ENCODE measurements at regions not wholly inside any gene's neighbourhood (a gene's known extent, or its start where the extent isn't known, plus 50 kb on each side); places are given as distances from the start of the nearest gene placed in this dataset.

DNA sequence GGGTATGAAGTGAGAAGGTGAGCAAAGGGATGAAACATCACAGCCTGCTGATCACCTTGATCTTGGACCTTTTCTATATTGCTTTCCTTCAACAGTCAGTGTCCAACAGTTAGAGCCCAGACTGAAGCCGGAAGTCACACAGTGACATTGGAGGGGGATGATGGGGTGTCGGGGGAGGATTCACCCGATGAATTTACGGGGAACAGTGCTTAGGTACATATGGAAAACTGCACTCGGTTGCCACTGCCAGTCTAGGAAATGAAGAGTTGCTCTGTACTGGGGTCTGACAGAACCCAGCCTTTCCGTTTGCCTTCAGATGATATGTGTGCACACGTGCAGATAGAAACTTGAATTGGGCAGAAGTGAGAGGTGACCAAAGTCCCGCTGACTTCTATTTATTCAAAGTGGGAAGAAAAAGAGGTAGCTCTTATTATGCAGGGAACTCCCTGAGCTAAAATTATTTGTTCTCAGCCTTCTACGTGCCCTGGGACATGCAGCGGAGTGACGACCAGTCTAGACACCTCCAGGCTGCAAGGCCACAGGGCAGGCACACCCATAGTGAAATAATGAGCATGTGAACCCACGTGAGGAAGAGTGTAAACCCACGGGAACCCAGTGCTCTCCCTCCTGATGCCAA is 107.2 kb upstream of the INHBA start:
- Mint-ChIP-seq H3K36me3 (ENCODE audit: insufficient read depth, unreplicated experiment) (no peaks in the 10 kb centered on the region), H3K4me1 (ENCODE audit: low read depth, unreplicated experiment) (no peaks in the 10 kb centered on the region), H3K9me3 (ENCODE audit: low read depth, unreplicated experiment) (no peaks in the 10 kb centered on the region), H3K27me3 (ENCODE audit: unreplicated experiment) (peaks cover 41% of the 10 kb centered on the region), H3K27ac (ENCODE audit: unreplicated experiment) (no peak overlapping the region), H3K4me3 (ENCODE audit: low read depth, unreplicated experiment) (no peak overlapping the region)
- DNase-seq = no peak
- intact Hi-C loops (cut with micrococcal nuclease; ENCODE audit: unreplicated experiment) = no loop called here
- TF ChIP-seq, protein P1, sequence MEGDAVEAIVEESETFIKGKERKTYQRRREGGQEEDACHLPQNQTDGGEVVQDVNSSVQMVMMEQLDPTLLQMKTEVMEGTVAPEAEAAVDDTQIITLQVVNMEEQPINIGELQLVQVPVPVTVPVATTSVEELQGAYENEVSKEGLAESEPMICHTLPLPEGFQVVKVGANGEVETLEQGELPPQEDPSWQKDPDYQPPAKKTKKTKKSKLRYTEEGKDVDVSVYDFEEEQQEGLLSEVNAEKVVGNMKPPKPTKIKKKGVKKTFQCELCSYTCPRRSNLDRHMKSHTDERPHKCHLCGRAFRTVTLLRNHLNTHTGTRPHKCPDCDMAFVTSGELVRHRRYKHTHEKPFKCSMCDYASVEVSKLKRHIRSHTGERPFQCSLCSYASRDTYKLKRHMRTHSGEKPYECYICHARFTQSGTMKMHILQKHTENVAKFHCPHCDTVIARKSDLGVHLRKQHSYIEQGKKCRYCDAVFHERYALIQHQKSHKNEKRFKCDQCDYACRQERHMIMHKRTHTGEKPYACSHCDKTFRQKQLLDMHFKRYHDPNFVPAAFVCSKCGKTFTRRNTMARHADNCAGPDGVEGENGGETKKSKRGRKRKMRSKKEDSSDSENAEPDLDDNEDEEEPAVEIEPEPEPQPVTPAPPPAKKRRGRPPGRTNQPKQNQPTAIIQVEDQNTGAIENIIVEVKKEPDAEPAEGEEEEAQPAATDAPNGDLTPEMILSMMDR (IDR thresholded peaks at IDR 0.05; ENCODE audit: unreplicated experiment) = no peak
- BruUV-seq (replicated peaks) = no TSS peak
- CTCF ChIA-PET = interaction anchor here (0.7 kb wide), 1 partner anchor 1908 kb away, joined by 8 read pairs; no protein-coding TSS in a partner anchor

DNA sequence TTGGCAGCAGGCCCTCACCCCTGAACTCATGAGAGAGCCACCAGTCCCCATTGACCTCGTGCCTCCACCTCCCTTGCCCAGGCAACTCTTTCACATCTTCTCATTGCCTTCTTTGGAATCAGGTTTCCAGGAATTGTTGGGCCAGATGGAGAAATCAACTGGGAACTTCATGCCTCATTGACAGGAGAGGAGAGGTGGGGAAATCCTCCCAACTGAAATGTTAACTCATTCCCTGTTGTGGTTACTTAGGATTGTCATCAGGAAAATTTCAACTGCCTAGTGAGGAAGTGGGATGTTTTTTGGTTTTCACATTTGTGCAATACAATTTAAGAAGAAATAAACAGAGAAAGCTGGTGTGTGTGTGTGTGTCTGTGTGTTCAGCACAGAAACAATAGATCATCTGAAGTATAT is 106.6 kb upstream of the INHBA start:
- H3K36me3 Mint-ChIP-seq (ENCODE audit: insufficient read depth, unreplicated experiment) = no peaks in the 10 kb centered on the region
- no peak for DNase-seq
- no TSS peak for BruUV-seq (replicated peaks)
- no peaks in the 10 kb centered on the region for H3K9me3 Mint-ChIP-seq (ENCODE audit: low read depth, unreplicated experiment)
- TF ChIP-seq, protein P1 (IDR thresholded peaks at IDR 0.05; ENCODE audit: unreplicated experiment) = no peak
- H3K4me3 Mint-ChIP-seq (ENCODE audit: low read depth, unreplicated experiment) = no peak overlapping the region
- no peaks in the 10 kb centered on the region for H3K4me1 Mint-ChIP-seq (ENCODE audit: low read depth, unreplicated experiment)
- intact Hi-C loops (cut with micrococcal nuclease; ENCODE audit: unreplicated experiment) = no loop called here
- H3K27ac Mint-ChIP-seq (ENCODE audit: unreplicated experiment) = no peak overlapping the region
- CTCF ChIA-PET = no interaction called here
- H3K27me3 Mint-ChIP-seq (ENCODE audit: unreplicated experiment) = peaks cover 36% of the 10 kb centered on the region

DNA sequence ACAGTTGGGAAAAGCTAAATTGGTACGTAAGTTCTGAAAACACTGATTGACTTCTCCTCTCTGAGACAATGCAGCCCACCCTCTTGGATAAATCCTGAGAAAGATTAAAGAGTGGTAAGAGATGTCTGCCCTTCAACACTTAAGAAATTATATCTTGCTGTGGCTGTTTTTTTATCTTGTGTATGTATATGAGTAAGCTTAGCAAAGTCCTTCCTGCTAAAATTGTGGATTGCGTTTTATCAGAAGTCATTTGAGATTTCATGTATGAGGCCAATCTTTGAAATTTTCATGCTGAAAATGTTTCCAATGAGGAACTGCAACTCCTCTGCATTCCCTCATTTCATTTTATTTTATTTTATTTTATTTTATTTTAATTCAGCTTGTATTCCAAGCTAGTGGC is 106.2 kb upstream of the INHBA start:
- no peaks in the 10 kb centered on the region for H3K36me3 Mint-ChIP-seq (ENCODE audit: insufficient read depth, unreplicated experiment)
- H3K9me3 Mint-ChIP-seq (ENCODE audit: low read depth, unreplicated experiment) = no peaks in the 10 kb centered on the region
- TF ChIP-seq, protein P1 (IDR thresholded peaks at IDR 0.05; ENCODE audit: unreplicated experiment) = no peak
- DNase-seq = no peak
- H3K27me3 Mint-ChIP-seq (ENCODE audit: unreplicated experiment) = peaks cover 32% of the 10 kb centered on the region
- H3K4me1 Mint-ChIP-seq (ENCODE audit: low read depth, unreplicated experiment) = no peaks in the 10 kb centered on the region
- no TSS peak for BruUV-seq (replicated peaks)
- no peak overlapping the region for H3K4me3 Mint-ChIP-seq (ENCODE audit: low read depth, unreplicated experiment)
- intact Hi-C loops (cut with micrococcal nuclease; ENCODE audit: unreplicated experiment) = no loop called here
- CTCF ChIA-PET = no interaction called here
- H3K27ac Mint-ChIP-seq (ENCODE audit: unreplicated experiment) = no peak overlapping the region

DNA sequence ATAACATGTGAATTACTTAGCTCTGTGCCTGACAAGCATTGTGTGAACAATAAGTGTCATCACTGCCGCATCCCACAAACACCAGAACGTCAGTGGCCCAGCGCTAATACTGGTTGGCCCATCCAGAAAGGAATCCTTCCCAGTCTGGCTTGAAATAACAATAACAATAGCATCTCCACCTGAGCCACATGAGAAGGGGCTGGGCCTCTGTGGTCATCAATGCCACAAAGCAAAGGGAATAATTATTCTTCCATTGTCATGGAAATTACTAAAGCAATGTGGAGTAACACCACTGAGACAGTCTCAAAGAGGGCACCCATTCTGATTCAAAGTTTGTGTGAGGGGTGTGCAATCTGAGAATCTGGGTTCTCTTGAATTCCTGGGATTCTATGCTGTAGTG is 105.7 kb upstream of the INHBA start:
- no peak for DNase-seq
- H3K36me3 Mint-ChIP-seq (ENCODE audit: insufficient read depth, unreplicated experiment) = no peaks in the 10 kb centered on the region
- H3K27ac Mint-ChIP-seq (ENCODE audit: unreplicated experiment) = no peak overlapping the region
- H3K27me3 Mint-ChIP-seq (ENCODE audit: unreplicated experiment) = peaks cover 27% of the 10 kb centered on the region
- TF ChIP-seq, protein P1 (IDR thresholded peaks at IDR 0.05; ENCODE audit: unreplicated experiment) = no peak
- intact Hi-C loops (cut with micrococcal nuclease; ENCODE audit: unreplicated experiment) = no loop called here
- no peaks in the 10 kb centered on the region for H3K4me1 Mint-ChIP-seq (ENCODE audit: low read depth, unreplicated experiment)
- CTCF ChIA-PET = no interaction called here
- BruUV-seq (replicated peaks) = no TSS peak
- H3K4me3 Mint-ChIP-seq (ENCODE audit: low read depth, unreplicated experiment) = no peak overlapping the region
- H3K9me3 Mint-ChIP-seq (ENCODE audit: low read depth, unreplicated experiment) = no peaks in the 10 kb centered on the region

Data from Calu3 (cell line).